ENCODE measurements at regions not wholly inside any gene's neighbourhood (a gene's known extent, or its start where the extent isn't known, plus 50 kb on each side); places are given as distances from the start of the nearest gene placed in this dataset.

GRCh38 chr7:40948239-40948638 is 754.7 kb downstream of the INHBA start:
- TF ChIP-seq, protein P1, sequence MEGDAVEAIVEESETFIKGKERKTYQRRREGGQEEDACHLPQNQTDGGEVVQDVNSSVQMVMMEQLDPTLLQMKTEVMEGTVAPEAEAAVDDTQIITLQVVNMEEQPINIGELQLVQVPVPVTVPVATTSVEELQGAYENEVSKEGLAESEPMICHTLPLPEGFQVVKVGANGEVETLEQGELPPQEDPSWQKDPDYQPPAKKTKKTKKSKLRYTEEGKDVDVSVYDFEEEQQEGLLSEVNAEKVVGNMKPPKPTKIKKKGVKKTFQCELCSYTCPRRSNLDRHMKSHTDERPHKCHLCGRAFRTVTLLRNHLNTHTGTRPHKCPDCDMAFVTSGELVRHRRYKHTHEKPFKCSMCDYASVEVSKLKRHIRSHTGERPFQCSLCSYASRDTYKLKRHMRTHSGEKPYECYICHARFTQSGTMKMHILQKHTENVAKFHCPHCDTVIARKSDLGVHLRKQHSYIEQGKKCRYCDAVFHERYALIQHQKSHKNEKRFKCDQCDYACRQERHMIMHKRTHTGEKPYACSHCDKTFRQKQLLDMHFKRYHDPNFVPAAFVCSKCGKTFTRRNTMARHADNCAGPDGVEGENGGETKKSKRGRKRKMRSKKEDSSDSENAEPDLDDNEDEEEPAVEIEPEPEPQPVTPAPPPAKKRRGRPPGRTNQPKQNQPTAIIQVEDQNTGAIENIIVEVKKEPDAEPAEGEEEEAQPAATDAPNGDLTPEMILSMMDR (conservative IDR thresholded peaks at IDR 0.05): no peak
- DNase-seq (ENCODE audit: low read depth, low spot score): no peak
- no peak overlapping the region for H3K4me3 Mint-ChIP-seq
- H3K27ac Mint-ChIP-seq (ENCODE audit: unreplicated experiment): no peak overlapping the region
- H3K36me3 Mint-ChIP-seq (ENCODE audit: low read depth): peaks cover 10% of the 10 kb centered on the region
- peaks cover 14% of the 10 kb centered on the region for H3K9me3 Mint-ChIP-seq
- peaks cover 2% of the 10 kb centered on the region for H3K27me3 Mint-ChIP-seq (ENCODE audit: low read depth)
- H3K4me1 Mint-ChIP-seq: no peaks in the 10 kb centered on the region

DNA sequence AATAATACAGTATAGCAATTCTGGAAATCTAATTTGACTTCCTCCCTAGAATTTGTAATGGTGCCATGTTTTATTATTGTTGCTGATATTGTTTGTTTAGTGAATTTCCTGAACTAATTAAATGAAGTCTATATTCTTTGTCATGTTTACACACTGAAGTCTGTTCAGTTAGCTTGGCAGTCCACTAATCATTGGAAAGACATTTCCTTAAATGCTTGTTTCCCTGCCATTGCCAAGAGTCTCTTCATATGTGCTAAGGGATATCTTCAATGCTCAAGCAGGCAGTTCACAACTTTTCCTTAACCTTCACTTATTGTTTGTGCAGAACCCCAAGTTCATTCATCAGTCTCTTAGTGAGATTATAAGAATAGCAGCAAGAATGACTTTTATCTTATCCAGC is 755.3 kb downstream of the INHBA start:
- no peaks in the 10 kb centered on the region for H3K4me1 Mint-ChIP-seq
- H3K36me3 Mint-ChIP-seq (ENCODE audit: low read depth): peaks cover 10% of the 10 kb centered on the region
- peaks cover 2% of the 10 kb centered on the region for H3K27me3 Mint-ChIP-seq (ENCODE audit: low read depth)
- no peak for DNase-seq (ENCODE audit: low read depth, low spot score)
- TF ChIP-seq, protein P1 (conservative IDR thresholded peaks at IDR 0.05): no peak
- no peak overlapping the region for H3K27ac Mint-ChIP-seq (ENCODE audit: unreplicated experiment)
- peaks cover 12% of the 10 kb centered on the region for H3K9me3 Mint-ChIP-seq
- no peak overlapping the region for H3K4me3 Mint-ChIP-seq

DNA sequence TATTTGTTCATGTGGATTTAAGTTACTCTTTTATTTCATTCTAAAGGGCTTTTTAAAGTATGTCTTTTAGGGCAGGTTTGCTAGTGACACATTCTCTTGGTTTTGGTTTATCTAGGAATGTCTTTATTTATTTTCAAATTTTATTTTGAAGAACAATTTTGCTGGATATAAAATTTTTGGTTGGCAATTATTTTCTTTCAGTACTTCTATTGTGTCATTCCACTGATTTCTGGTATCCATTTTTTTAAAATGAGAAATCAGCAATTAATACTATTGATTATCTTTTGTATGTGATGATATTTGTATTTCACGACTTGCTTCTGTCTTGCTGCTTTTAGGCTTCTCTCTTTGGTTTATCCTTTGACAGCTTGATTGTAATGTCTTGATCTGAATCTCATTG is 756.3 kb downstream of the INHBA start:
- DNase-seq (ENCODE audit: low read depth, low spot score): no peak

DNA sequence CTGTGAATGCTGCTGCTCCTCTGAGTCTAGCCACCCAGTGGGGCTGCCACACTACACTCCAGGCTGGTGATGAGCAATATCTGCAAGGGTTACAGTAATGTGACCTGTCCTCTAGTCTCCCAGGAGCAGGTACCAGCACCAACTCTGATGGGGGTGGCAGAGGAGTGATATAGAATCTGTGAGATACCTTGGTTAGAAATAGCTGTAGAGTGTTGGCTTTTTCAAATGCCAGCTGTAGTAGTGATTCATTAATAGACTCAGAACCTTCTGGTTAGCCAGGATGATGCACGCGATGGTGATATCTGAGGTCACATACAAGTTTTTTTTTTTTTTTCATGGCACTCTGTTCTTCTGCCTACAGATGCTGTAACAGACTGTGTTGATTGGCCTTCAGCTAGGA is 757.1 kb downstream of the INHBA start:
- DNase-seq (ENCODE audit: low read depth, low spot score): no peak
- H3K36me3 Mint-ChIP-seq (ENCODE audit: low read depth): peaks cover 10% of the 10 kb centered on the region
- H3K4me3 Mint-ChIP-seq: no peak overlapping the region
- no peak overlapping the region for H3K27ac Mint-ChIP-seq (ENCODE audit: unreplicated experiment)
- peaks cover 13% of the 10 kb centered on the region for H3K9me3 Mint-ChIP-seq
- no peaks in the 10 kb centered on the region for H3K4me1 Mint-ChIP-seq
- TF ChIP-seq, protein P1 (conservative IDR thresholded peaks at IDR 0.05): no peak
- H3K27me3 Mint-ChIP-seq (ENCODE audit: low read depth): peaks cover 4% of the 10 kb centered on the region

More for the DNA sequence above, 756.3 kb downstream of the INHBA start:
- TF ChIP-seq, protein P1 (conservative IDR thresholded peaks at IDR 0.05): no peak
- Mint-ChIP-seq H3K4me1 (no peaks in the 10 kb centered on the region), H3K36me3 (ENCODE audit: low read depth) (peaks cover 10% of the 10 kb centered on the region), H3K4me3 (no peak overlapping the region), H3K9me3 (peaks cover 12% of the 10 kb centered on the region), H3K27me3 (ENCODE audit: low read depth) (peaks cover 2% of the 10 kb centered on the region), H3K27ac (ENCODE audit: unreplicated experiment) (no peak overlapping the region)

GRCh38 chr7:40944981-40945585 is 757.8 kb downstream of the INHBA start:
- Mint-ChIP-seq H3K4me1 (no peaks in the 10 kb centered on the region), H3K9me3 (peaks cover 17% of the 10 kb centered on the region), H3K27me3 (ENCODE audit: low read depth) (peaks cover 3% of the 10 kb centered on the region), H3K27ac (ENCODE audit: unreplicated experiment) (no peak overlapping the region), H3K36me3 (ENCODE audit: low read depth) (peaks cover 10% of the 10 kb centered on the region), H3K4me3 (no peak overlapping the region)
- DNase-seq (ENCODE audit: low read depth, low spot score): no peak
- TF ChIP-seq, protein P1 (conservative IDR thresholded peaks at IDR 0.05): no peak

Data from neural crest cell (in vitro differentiated cells).